DMS114 treated with DMSO at 0.1 percent for 48 hours (cell line): ENCODE measurements at regions not wholly inside any gene's neighbourhood (a gene's known extent, or its start where the extent isn't known, plus 50 kb on each side); places are given as distances from the start of the nearest gene placed in this dataset.
A peak's percentile ranks its signal among the peaks of the same experiment; 100 is the strongest.
"Not testable (repeated sequence)": the region's sequence is repeated elsewhere in the genome, so short reads cannot be mapped to it uniquely, and the experiment has no call there.

Experiments
- DNase-seq: peaks from one replicate; lab custom pipeline; 2025; ENCODE audit not compliant: unreplicated experiment; lab: John Stamatoyannopoulos, UW

- no peak for DNase-seq
Observed at GRCh38 chr14:106069804-106070625, 543.6 kb downstream of the TMEM121 start.

GRCh38 chr14:106080922-106081321, 554.5 kb downstream of the TMEM121 start:
- DNase-seq = no peak

- not testable (repeated sequence) for DNase-seq
Observed at GRCh38 chr14:106081721-106082120, 555.3 kb downstream of the TMEM121 start.

- no peak for DNase-seq
Observed at GRCh38 chr14:106083082-106083481, 556.7 kb downstream of the TMEM121 start.

- no peak for DNase-seq
Observed at GRCh38 chr14:106087837-106088236, 561.5 kb downstream of the TMEM121 start.

- DNase-seq = not testable (repeated sequence)
Observed at GRCh38 chr14:106088860-106089259, 562.5 kb downstream of the TMEM121 start.

- DNase-seq = no peak
Observed at GRCh38 chr14:106094654-106095189, 568.3 kb downstream of the TMEM121 start.

GRCh38 chr14:106107703-106108102, 581.3 kb downstream of the TMEM121 start:
- DNase-seq = no peak

- no peak for DNase-seq
Observed at GRCh38 chr14:106109337-106109736, 583.0 kb downstream of the TMEM121 start.

- no peak for DNase-seq
Observed at GRCh38 chr14:106115401-106115800, 589.0 kb downstream of the TMEM121 start.

- DNase-seq = not testable (repeated sequence)
Observed at GRCh38 chr14:106116339-106116930, 590.1 kb downstream of the TMEM121 start.

GRCh38 chr14:106120101-106120500, 593.7 kb downstream of the TMEM121 start:
- DNase-seq = no peak

- DNase-seq = no peak
Observed at GRCh38 chr14:106129274-106129673, 602.9 kb downstream of the TMEM121 start.

GRCh38 chr14:106129904-106130661, 603.7 kb downstream of the TMEM121 start:
- not testable (repeated sequence) for DNase-seq

- DNase-seq = not testable (repeated sequence)
Observed at GRCh38 chr14:106133126-106133525, 606.7 kb downstream of the TMEM121 start.

GRCh38 chr14:106134886-106135285, 608.5 kb downstream of the TMEM121 start:
- DNase-seq = no peak

- no peak for DNase-seq
Observed at GRCh38 chr14:106141242-106142220, 615.1 kb downstream of the TMEM121 start.

- DNase-seq = not testable (repeated sequence)
Observed at GRCh38 chr14:106145731-106146130, 619.3 kb downstream of the TMEM121 start.

GRCh38 chr14:106153362-106153955, 627.1 kb downstream of the TMEM121 start:
- peak; percentile 15 for DNase-seq

- no peak for DNase-seq
Observed at GRCh38 chr14:106163316-106163715, 636.9 kb downstream of the TMEM121 start.
